Kidney (tissue), 13 donors: ENCODE measurements at regions not wholly inside any gene's neighbourhood (a gene's known extent, or its start where the extent isn't known, plus 50 kb on each side); places are given as distances from the start of the nearest gene placed in this dataset.

ENCODE experiments used
- DNase-seq, 5 donors: peaks; one replicate each; pipeline ENCODE4 v3.0.0-alpha.2; 2013 to 2020
- FAIRE-seq: peaks from 2 replicates; lab custom pipeline; 2012; peaks lifted over from hg19 to GRCh38; lab: Jason Lieb, UNC
- H3K27ac ChIP-seq, 2 donors: one replicate each; pipeline ENCODE4 v1.7.0; 2013; ENCODE audit warnings: low read depth in 2 of 2, low read length in 2 of 2, inconsistent platforms in 1 of 2
- H3K27me3 ChIP-seq: one replicate; pipeline ENCODE4 v1.7.1; 2013; ENCODE audit warnings: low read length, inconsistent platforms; ENCODE audit not compliant: control insufficient read depth, insufficient read depth
- H3K36me3 ChIP-seq, 3 donors: one replicate each; pipeline versions ENCODE4 v1.7.0 to v1.7.1; 2013; ENCODE audit warnings: low read length in 3 of 3, control low read depth in 1 of 3, inconsistent platforms in 1 of 3; ENCODE audit not compliant: insufficient read depth in 3 of 3, control insufficient read depth in 2 of 3
- H3K4me1 ChIP-seq, 3 donors: one replicate each; pipeline versions ENCODE4 v1.7.0 to v1.7.1; 2013; ENCODE audit warnings: low read length in 3 of 3, inconsistent platforms in 1 of 3, low read depth in 1 of 3; ENCODE audit not compliant: control insufficient read depth in 2 of 3, insufficient read depth in 2 of 3
- H3K4me3 ChIP-seq, 3 donors: one replicate each; pipeline versions ENCODE4 v1.7.0 to v1.8.1; 2013; ENCODE audit warnings: low read length in 3 of 3, control low read depth in 1 of 3, inconsistent platforms in 1 of 3
- H3K9ac ChIP-seq, 3 donors: one replicate each; pipeline versions ENCODE4 v1.7.0 to v1.7.1; 2013; ENCODE audit warnings: low read length in 3 of 3, control low read depth in 1 of 3, inconsistent platforms in 1 of 3
- H3K9me3 ChIP-seq, 3 donors: one replicate each; pipeline versions ENCODE4 v1.7.0 to v1.7.1; 2013; ENCODE audit warnings: low read length in 3 of 3, control low read depth in 1 of 3, inconsistent platforms in 1 of 3; ENCODE audit not compliant: control insufficient read depth in 2 of 3, insufficient read depth in 1 of 3
- CTCF ChIP-seq: IDR thresholded peaks from 3 replicates; pipeline ENCODE4 v1.5.1; 2012; ENCODE audit warnings: mild to moderate bottlenecking, moderate library complexity, borderline replicate concordance; ENCODE audit not compliant: insufficient read depth; ENCODE audit errors: extremely low read depth
- intact Hi-C: fragments of 100-400 bp; cut with DNase I; formaldehyde crosslinking; loops from one replicate; pipeline ENCODE4 v1.11.1; 2022
- donor health status: control.
- donor health status: control.
- donor health status: control.
- donor health status: control.
- donor health status: control.
- donor health status: DM: yes; HTN: yes; CAD: no.
- donor health status: Normal renal cell carcinoma (clear cell type).

GRCh38 chr6:37580176-37580955 lies 80.7 kb upstream of the CCDC167 start:
- H3K27me3 ChIP-seq = no peaks in the 10 kb centered on the region
- H3K4me3 ChIP-seq = no peak overlapping the region
- no peaks in the 10 kb centered on the region for H3K36me3 ChIP-seq
- intact Hi-C loops = no loop called here
- FAIRE-seq (no peak), DNase-seq (no peak)
- H3K4me1 ChIP-seq = no peaks in the 10 kb centered on the region
- H3K9ac ChIP-seq = no peak overlapping the region
- H3K9me3 ChIP-seq = no peaks in the 10 kb centered on the region
- H3K27ac ChIP-seq = no peak overlapping the region
- no peak for TF ChIP-seq CTCF

DNA sequence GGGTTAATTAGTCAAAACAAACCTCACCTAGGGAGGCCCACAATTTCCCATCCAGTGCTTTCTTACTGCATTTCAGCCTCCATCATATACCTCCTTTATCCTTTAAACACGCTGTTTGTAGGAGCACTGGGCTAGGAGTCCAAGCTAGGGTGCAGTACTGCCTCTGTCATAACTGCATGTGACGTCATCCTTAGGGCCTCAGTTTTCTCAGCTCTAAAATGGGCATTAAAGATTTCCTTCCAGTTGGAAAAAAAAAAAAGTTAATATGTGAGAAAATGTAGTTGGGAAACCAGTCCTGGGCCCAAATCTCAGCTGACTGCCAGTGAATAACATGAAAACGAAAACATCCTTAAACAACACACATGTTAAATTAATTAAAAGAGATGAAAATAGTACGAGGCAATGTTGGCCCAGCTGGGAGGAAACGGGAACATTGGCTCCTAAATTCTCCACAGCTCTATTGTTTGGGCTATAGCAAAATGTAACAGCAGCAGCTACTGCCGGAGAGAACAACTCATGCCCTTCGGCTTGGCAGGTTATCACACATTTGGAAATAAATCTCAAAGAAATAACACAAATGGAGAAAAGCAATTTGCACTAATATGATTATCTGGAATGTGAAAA lies 79.9 kb upstream of the CCDC167 start:
- Histone ChIP-seq H3K9me3 (no peaks in the 10 kb centered on the region), H3K4me1 (no peaks in the 10 kb centered on the region), H3K27me3 (no peaks in the 10 kb centered on the region), H3K9ac (no peak overlapping the region), H3K4me3 (no peak overlapping the region), H3K36me3 (no peaks in the 10 kb centered on the region), H3K27ac (no peak overlapping the region)
- no peak for TF ChIP-seq CTCF
- DNase-seq (no peak), FAIRE-seq (no peak)
- intact Hi-C loops = no loop called here

DNA sequence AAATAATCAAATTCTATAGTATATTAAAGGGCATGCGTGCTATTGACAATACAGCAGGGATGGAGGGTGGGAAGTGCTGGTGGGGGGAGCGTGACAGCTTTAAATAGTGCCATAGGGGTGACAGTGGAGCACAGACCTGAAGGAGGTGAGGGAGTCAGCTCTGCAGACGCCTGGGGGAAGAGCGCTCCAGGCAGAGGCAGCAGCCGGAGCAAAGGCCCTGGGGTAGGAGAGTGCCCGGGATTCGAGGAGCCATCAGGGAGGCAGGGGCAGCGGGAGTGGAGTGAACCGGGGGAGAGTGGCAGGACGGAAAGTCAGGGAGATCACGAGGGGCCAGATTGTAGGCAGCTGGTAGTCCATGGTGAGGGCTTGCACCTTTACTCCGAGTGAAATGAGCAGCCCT lies 78.4 kb upstream of the CCDC167 start:
- DNase-seq (no peak), FAIRE-seq (no peak)
- H3K27ac ChIP-seq = no peak overlapping the region
- H3K9me3 ChIP-seq = no peaks in the 10 kb centered on the region
- no peak for TF ChIP-seq CTCF
- no peaks in the 10 kb centered on the region for H3K4me1 ChIP-seq
- no peak overlapping the region for H3K4me3 ChIP-seq
- H3K9ac ChIP-seq = no peak overlapping the region
- H3K36me3 ChIP-seq = no peaks in the 10 kb centered on the region
- intact Hi-C loops = no loop called here
- no peaks in the 10 kb centered on the region for H3K27me3 ChIP-seq
